Fibroblast of the conjunctiva (primary cell): ENCODE measurements at regions not wholly inside any gene's neighbourhood (a gene's known extent, or its start where the extent isn't known, plus 50 kb on each side); places are given as distances from the start of the nearest gene placed in this dataset.

Experiments used
- DNase-seq: peaks from one replicate; pipeline ENCODE4 v3.0.0-alpha.2; 2010; ENCODE audit warnings: low read depth

DNA sequence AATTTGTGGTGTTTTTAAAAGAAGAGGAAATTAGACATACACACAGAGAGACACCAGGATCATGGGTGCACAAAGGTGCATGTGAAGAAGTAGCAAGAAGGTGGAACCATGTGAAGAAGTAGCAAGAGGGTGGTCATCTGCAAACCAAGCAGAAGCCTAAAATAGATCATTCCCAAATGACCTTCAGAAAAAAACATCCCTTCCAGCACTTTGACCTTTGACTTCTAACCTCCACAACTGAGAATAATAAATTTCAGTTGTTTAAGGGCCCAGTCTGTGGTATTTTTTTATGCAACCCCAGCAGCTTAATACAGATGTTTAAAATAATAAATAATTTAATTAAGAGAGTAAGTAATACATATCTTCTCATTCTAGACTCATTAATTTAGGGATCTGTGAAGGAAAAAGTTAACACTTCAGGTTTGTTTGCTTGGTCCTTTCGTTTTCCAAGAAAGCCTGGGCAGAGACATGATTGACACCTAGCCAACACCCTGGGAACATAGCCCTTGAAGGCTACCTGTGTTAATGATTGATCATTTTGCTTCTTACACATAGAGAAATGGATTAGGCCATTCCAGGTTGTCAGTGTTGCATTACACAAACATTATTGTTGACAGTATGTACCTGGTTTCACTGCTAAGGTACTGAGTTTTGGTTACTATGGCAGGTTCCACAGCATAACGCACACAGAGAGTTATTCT is 1331.2 kb upstream of the GBE1 start:
- DNase-seq: no peak

DNA sequence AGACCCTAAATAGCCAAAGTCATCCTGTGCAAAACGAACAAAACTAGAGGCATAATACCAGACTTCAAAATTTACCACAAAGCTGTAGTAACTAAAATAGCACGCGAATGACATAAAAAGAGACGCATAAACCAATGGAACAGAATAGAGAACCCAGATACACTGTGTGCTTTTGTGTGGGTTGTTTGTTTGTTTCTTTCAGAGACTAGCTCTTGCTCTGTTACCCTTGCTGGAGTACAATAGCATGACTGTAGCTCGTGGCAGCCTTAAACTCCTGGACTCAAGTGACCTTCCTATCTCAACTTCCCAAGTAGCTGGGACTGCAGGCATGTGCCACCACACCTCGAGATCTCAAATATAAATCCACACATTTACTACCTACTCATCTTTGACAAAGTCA is 1314.6 kb upstream of the GBE1 start:
- DNase-seq: no peak

DNA sequence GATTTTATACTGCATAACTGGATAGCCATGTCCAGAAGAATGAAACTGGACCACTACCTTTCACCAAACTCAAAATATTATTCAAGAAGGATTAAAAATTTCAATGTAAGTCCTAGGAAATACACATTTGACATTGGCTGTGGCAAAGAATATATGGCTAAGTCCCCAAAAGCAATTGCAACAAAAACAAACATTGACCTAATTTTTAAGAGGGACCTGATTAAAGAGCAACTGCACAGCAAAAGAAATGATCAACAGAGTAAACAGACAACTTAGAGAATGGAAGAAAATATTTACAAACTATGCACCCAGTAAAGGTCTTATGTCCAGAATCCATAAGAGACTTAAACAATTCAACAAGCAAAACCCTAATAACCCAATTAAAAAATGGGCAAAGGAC is 1313.0 kb upstream of the GBE1 start:
- DNase-seq: no peak

DNA sequence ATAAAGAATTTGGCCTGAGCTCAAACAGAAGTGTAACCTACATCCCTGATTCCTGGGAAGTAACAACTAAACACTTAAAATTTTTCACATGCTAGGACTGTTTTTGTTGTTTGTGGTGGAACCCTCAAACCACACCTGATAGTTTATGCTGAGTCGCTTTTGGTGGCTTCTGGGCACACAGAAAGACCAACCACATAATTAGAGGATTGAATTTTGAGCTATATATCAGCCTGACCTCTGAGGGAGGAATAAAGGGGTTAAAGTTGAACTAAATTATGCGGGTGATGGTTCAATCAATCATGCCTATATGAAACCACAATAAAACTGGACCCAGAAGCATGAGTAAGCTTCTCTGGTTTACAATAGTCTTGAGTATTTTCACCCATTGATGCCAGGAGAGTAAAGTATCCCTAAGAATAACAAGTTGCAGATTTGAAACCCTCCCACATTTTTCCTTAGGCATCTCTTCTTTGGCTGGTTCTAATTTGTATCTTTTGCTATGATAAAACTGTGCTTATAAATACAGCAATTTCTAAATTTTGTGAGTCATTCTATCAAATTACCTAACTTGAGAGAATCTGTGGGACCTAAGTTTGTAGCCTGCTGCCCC is 1304.5 kb upstream of the GBE1 start:
- DNase-seq: no peak

DNA sequence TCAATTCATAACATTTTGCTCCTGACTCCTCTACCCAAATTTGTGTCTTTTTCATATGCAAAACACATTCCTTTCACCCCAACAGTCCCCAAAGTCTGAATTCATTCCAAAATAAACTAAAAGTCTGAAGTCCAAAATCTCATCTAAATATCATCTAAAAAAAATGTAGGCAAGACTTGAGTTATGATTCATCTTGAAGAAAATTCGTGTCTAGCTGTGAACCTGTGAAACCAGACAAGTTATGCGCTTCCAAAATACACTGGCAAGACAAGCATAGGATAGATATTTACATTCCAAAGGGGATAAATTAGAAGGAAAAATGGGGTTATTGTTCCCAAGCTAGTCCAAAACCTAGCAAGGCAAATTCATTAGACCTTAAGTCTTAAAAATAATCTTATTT is 1302.0 kb upstream of the GBE1 start:
- no peak for DNase-seq

DNA sequence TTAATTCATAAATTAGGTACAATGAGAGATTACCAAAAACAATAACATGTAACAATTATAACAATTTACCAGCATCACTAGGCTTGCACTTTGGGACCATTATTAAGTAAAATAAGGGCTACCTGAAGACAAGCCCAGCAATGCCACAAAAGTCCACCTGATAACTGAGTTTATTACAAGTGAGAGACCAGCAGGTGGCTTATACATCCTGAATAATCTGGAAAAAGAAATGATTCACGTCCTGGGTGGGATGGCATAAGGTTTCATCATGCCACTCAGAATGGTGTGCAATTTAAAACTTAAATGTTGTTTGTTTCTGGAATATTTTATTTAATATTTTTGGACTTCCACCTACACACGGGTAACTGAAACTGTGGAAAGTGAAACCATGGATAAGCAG is 1287.1 kb upstream of the GBE1 start:
- no peak for DNase-seq

DNA sequence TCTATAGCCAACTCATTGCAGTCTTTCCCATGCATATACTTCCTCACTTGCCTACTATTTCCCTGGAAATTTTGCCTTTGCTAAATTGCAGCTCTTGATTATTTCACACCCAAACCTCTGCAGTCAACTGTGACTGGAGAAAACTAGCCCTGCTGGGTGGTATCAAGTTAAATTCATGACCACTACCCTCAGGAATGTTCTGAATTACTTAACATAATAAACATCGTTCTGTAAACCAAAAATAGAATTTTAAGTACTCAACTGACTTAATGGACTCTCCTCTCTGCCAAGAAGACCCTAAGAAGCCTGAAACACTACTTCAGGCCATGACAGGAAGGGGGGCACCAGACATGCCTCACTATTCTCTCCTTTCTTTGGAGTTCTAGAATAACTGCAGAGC is 1278.0 kb upstream of the GBE1 start:
- no peak for DNase-seq

DNA sequence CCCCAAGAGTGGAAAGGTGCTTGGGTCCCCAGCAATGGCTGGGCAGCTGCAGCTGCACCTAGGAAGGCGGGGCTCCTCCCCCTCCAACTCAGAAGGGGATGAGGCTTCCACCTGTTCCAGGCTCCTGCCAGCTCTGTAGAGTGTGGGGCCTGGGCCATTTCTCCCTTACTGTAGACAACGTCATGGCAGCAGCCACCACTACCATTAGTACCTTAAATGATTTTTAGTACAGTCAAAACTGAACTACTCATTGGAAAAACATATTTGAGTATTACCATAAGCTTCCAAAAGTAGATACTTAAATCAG is 1274.2 kb upstream of the GBE1 start:
- no peak for DNase-seq

DNA sequence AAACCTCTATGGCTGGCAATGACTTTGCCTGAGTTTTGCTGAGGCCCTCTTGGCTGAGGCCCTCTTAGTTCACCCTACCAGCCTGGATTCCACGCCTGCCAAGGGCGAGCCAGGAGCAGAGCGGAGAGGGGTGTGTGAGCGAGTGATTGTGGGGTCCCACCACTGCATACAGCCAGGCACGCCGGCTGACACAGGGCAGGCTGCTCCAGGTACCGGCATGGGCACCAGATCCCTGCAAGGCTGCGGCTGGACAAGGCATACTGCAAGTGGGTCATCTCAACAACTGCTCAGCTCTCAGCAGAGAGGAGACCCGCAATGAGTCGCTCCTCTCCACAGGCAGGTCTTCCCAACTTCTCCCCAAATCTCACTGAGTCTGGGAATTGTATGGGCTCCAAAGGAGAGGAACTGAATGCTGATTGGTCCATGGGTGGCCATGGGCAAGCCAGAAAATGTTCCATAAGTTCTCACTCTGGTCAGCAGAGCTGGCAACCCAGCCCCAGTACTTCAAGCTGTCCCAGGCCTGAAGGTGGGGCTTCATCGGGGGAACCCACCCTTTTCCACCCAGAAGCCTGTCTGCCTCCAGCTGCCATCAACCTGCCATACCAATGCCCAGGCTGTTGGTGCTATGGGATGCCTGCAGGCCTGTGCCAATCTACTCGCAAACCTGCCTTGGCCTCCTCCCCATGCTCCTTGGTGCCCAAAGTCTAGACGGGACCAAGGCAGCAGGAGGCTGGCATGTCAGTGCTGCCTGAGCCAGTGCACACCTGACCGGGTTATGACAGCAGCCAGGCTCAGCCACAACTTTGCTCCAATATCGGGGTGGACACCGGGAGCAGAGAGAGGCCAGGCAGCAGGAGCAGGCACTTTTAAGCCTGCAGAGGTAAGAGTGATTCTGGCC is 1273.6 kb upstream of the GBE1 start:
- no peak for DNase-seq

DNA sequence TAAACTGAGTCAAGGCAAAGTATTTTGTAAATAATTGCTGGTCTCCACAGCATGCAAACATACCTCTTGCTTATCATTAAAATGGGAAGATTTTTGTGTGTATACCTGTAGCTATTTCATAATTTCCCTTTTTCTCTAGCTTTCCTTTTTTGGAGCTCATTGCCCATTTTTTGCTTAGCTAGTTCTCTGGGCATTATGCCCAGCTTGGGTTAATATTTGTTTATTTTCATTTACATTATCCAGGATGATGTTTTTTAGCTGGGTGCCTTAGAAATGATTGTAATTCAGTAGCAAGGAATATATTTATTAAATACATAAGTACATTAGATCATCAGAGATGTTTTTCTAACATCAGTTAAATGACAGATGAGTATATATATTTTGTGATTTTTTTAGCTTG is 1271.7 kb upstream of the GBE1 start:
- DNase-seq: no peak

DNA sequence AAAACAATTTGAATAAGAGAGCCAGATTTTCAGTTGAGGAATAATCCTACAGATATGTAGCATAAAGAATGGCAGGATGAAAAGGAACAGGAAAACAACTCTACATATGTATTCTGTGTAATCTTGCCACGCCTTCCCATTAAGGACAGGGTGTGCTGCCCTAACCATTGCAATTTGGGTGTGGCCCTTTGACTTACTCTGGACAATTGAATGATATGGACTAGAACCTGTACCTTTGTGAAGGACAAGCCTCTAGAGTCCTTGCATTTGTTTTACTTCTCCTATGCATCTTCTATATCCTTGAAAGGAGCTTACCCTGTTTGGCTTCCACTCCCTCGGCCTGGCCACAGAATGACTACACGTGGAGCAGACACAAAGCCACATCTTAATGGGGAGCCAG is 1261.6 kb upstream of the GBE1 start:
- no peak for DNase-seq

DNA sequence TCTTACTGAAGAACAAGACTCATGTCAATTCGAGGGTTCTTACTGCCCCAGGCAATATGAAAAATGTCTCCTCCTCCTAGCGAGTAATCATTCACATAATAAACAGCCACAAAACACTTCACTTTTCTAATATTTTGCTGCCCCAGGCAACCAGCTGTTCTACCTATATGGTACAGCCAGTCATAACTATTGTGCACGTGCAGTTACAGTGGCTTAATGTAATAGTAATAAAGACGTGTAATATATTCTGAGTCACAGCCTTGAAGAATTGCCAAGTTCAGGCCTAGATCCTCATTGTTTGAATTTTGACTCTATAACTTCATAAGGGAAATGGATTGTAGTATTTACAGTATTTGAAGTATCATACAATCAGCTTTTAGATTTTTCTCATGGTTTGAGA is 1250.0 kb upstream of the GBE1 start:
- DNase-seq: no peak

DNA sequence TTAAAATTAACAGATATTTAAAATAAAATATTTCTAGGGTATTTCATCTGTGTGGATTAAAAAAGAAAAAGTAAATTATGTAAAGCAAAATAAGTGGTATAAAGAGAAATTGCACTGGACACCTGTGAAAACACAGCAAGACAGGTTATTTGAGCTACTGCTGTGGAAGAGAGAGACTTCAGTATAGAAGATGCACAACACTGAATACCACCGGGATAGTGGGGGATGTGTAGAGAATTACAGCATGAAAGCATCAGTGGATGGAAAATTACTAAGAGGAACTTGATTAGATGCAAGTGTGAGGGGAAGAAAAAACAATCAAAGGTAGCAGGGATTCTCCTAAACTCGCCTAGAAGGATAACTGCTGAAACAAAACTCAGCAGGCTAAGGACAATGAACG is 1242.5 kb upstream of the GBE1 start:
- no peak for DNase-seq

DNA sequence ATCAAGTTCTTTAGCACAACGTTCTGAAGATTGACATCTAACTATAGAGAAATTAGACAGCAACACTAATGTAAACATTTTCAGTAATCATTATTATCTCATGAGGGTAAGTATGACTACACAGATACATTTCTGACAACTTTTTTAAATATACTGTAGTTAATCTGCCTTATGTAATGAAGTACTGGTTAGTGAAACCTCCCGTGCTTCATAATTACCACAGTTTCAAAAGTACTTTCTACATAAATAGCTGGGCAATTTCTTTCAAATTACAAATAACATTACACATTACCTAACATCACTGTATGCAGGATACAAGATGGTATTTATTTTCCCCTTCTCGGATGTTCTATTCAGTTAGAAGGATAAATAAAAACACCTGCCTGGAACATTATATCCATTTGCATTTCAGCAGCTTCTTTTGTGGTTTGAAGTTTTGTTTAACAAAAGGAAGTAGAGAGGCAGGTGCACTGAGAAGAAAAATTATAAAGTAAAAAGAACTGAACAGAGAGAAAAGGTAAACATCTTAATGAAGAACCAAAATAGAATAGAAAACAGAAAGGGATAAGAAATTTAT is 1241.5 kb upstream of the GBE1 start:
- no peak for DNase-seq

DNA sequence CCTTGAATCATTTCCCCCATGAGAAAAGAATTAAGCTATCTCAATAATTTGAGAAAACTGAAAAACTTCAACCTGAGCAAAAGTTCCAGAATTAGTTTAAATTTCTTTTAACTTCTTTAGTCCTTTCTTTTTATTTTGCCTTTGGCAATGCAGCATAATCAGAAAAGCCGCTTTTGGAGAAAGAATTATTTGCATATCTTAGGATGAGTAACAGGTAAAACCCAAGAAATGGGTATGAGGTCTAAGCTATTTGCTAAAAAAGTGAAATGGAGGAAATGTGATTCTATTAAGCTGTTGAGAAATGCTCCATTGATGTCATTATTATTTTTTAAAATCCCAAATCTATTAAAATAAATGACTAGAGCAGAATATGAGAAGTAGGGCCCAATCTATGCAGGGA is 1238.3 kb upstream of the GBE1 start:
- no peak for DNase-seq

DNA sequence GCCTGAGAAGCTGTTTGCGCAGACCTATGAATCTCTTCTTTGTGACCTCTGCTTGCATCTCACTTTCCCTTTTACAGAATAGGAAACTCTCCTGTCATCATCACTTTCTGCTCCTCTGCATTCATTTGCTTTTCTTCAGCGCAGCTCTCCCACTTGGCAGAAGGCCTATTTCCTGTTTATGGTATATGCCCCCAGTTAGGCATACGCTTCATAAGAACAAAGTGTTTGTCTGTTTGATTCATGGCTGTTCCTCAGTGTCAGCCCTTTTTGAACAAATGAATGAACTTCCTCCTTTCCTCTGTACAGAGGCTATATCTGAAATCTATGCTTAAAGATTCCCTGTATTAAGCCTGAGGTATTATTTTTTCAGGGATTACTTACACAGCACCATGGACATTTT is 1216.9 kb upstream of the GBE1 start:
- no peak for DNase-seq

DNA sequence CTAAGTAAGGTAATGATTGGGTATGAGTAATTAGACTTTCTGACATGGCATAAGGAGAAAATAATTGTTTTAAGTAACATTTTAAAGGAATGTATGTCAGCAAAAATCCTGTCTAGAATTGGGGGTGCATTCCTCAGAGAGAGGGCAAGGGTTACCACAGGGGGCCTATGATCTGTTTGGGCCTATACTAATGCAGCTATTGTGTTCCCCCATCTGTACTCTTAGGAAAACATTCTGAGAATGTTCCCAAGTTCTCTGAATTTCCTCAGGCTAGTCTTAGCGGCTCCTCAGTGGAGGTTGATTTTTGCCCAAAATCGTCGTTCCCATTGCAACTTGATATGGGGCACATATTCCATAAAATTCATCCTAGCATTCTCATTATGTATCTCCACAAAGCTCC is 1216.4 kb upstream of the GBE1 start:
- DNase-seq: no peak

DNA sequence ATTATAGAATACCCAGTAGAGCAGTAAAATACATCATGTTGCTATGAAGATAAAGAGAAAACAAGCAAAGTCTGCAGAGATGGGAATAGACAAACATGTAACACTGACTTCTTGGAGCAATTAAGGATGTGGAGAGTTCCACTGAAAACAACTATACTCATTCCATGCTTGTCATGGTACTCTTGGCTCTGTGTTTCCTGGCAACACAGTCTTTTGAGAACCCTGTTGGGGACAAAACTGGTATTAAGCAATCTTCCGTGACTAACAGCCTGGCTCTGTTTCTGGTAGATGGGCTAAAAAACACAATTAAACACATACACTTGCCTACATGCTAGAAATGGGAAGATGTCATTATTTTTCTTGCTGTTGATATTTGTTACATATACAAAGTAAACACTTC is 1212.3 kb upstream of the GBE1 start:
- no peak for DNase-seq

DNA sequence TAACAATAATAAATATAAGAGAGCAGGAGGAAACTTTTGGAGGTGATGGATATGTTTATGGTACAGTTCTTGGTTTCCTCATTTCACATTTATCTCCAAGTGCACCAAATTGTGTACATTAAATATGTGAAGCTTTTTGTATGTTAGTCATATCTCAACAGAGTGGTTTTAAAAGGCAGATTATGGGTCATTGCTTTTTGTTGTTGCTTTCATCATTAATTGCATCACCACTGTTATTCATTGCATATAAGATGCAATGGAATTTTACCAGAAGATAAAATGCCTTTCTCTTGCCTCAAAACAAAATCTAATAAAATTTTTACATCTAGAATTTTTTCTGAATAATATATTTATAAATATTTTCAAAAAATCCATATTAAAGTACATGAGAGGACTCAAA is 1198.9 kb upstream of the GBE1 start:
- DNase-seq: no peak

DNA sequence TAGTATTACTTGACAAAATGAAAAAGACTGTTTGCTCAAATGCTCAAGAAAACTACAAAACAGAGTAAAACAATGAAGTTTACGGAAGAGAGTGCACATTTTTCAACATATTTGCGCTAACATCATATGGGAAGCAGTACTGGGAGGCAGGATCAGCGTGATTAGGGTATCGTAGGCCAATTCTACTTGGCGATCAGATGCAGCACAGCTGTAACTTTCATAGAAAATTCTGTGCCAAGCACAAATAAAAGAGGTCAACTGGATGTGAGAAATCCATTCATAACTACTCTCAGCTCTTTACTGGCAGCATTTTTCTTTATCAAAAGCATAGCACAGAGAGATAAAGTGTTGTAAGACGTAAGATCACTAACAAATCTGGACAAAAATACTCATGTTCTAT is 1196.3 kb upstream of the GBE1 start:
- DNase-seq: no peak

DNA sequence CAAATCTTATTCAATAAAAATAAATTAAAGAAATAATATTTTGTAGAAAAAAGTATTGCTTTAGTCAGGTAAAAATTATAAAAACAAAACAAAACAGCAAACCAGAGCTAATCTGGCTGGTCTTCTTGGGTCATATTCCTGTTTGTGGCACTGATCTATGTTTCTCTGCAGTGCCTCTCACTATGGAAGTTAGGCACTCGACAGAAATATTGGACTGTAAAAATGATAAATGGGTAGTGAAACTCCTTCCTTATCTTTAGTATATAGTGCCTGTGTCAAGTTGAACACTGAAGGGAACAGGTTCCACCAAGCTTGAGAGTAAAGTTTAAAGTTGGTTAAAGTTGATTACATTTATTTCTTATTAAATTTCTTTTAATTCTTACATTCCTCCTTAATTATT is 1195.6 kb upstream of the GBE1 start:
- no peak for DNase-seq

DNA sequence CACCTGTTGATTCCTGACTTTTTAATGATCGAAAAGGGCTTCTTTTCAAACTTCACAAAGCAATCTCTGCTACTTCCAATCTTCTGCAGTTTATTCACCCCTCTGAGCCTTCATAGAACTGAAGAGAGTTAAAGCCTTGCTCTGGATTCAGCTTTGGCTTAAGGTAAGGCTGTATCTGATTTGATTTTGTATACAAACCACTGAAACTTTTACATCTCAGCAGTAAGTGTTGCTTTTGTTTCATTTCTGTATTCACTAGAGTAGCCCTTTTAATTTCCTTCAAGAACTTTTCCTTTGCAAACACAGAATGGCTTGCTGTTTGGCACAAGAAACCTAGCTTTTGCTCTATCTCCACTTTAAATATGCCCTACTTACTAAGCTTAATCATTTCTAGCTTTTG is 1193.0 kb upstream of the GBE1 start:
- no peak for DNase-seq

DNA sequence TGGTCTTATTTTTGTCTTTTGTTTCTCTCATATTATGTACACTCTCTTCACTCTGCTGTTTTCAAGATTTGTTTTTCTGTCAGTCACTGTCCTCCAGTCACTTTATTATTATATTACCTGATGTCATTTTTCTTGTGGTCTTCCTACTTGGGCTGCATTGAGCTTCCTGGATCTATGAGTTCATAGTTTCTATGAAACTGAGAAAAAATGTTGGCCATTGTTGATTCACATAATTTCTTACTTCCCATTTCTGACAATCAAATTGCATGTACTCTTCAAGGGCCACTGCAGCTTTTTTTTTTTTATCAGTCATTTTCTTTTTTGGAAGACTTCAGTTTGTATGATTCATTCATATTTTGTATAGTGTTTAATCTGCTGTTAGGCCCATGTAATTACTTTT is 1180.6 kb upstream of the GBE1 start:
- no peak for DNase-seq
